HCT116 (cell line): ENCODE measurements at regions not wholly inside any gene's neighbourhood (a gene's known extent, or its start where the extent isn't known, plus 50 kb on each side); places are given as distances from the start of the nearest gene placed in this dataset.

Experiments used
- ATAC-seq: fragments of 200-7000 bp; cut with Tn5 transposase; 2 replicates; pipeline ENCODE4 v1.9.1; 2020; ENCODE audit warnings: mild to moderate bottlenecking, moderate library complexity
- BruUV-seq: library from RNA; stranded (reverse); fragments of 400-500 nt; replicated peaks from 2 replicates; lab custom pipeline; 2021; lab: Mats Ljungman, UMichigan
- CTCF ChIA-PET: fragments of 300-600 bp; sonication (Branson Sonifier 250); formaldehyde crosslinking; loops from one replicate; lab custom pipeline; 2021; ENCODE audit warnings: antibody characterized with exemption; lab: Charles Lee
- POLR2A ChIA-PET: fragments of 300-600, 350-600 bp; sonication (Branson Sonifier 250); formaldehyde crosslinking; loops from one replicate; lab custom pipeline; 2021; ENCODE audit warnings: antibody characterized with exemption; lab: Charles Lee
- RAD21 ChIA-PET, 2 experiments: fragments of 300-600 bp; sonication (Branson Sonifier 250); formaldehyde crosslinking; loops; one replicate each; lab custom pipeline; 2023; ENCODE audit warnings: low total read pairs in 2 of 2; ENCODE audit not compliant: uncharacterized antibody in 2 of 2, unreplicated experiment in 2 of 2, low non-redundant PET in 1 of 2; lab: Charles Lee
- DNase-seq: peaks from one replicate; pipeline ENCODE4 v3.0.0-alpha.2; 2010; ENCODE audit warnings: low read depth, low spot score
- H2AFZ ChIP-seq: fragments of 200-600 bp; shearing (Covaris generic), sonication (generic); 2 replicates; pipeline ENCODE4 v1.6.1; 2017; ENCODE audit warnings: low read depth, mixed run types, mixed read lengths, antibody characterized with exemption, low read length; ENCODE audit not compliant: poor library complexity, severe bottlenecking
- H3K27ac ChIP-seq: 2 replicates; pipeline ENCODE4 v1.5.1; 2012; ENCODE audit warnings: low read depth, low read length
- H3K27me3 ChIP-seq: fragments of 200-600 bp; sonication (generic); 2 replicates; pipeline ENCODE4 v1.6.1; 2016; ENCODE audit warnings: mixed run types, low read length, mixed read lengths; ENCODE audit not compliant: insufficient read depth
- H3K36me3 ChIP-seq, 2 experiments: fragments of 200-500 bp in 1 of 2; fragments of 200-600 bp in 1 of 2; sonication (Bioruptor generic) in 1 of 2; sonication (generic) in 1 of 2; 2 replicates each; pipeline versions ENCODE4 v1.5.1 to v1.6.1; 2014 to 2016; ENCODE audit warnings: low read length in 2 of 2, inconsistent platforms in 1 of 2, mixed read lengths in 1 of 2, mixed run types in 1 of 2; ENCODE audit not compliant: insufficient read depth in 2 of 2, control insufficient read depth in 1 of 2
- H3K4me1 ChIP-seq, 2 experiments: fragments of 200-600 bp in 1 of 2; sonication (generic) in 1 of 2; 2 replicates each; pipeline versions ENCODE4 v1.5.1 to v1.6.1; 2012 to 2017; ENCODE audit warnings: low read length in 2 of 2, inconsistent platforms in 1 of 2, mild to moderate bottlenecking in 1 of 2, mixed read lengths in 1 of 2, mixed run types in 1 of 2, moderate library complexity in 1 of 2; ENCODE audit not compliant: insufficient read depth in 2 of 2, control insufficient read depth in 1 of 2
- H3K4me2 ChIP-seq: fragments of 200-600 bp; sonication (generic); 2 replicates; pipeline ENCODE4 v1.6.1; 2017; ENCODE audit warnings: mixed run types, low read length, mixed read lengths
- H3K4me3 ChIP-seq, 2 experiments: fragments of 200-600 bp in 1 of 2; sonication (generic) in 1 of 2; replicated peaks in 1 of 2; 2 replicates each; pipeline ENCODE4 v1.5.1; 2011 to 2016; ENCODE audit warnings: low read length in 2 of 2, control low read depth in 1 of 2, low read depth in 1 of 2, mild to moderate bottlenecking in 1 of 2, mixed read lengths in 1 of 2, mixed run types in 1 of 2
- H3K79me2 ChIP-seq: fragments of 200-600 bp; sonication (generic); 2 replicates; pipeline ENCODE4 v1.6.1; 2017; ENCODE audit warnings: mild to moderate bottlenecking, mixed run types, low read length, moderate library complexity, mixed read lengths; ENCODE audit not compliant: insufficient read depth
- H3K9ac ChIP-seq: fragments of 200-600 bp; sonication (generic); 2 replicates; pipeline ENCODE4 v1.6.1; 2016; ENCODE audit warnings: low read length, mixed read lengths
- H3K9me2 ChIP-seq: fragments of 200-600 bp; sonication (generic), shearing (Covaris generic); 2 replicates; pipeline ENCODE4 v1.6.1; 2017; ENCODE audit warnings: mixed run types, mild to moderate bottlenecking, moderate library complexity; ENCODE audit not compliant: insufficient read depth
- H3K9me3 ChIP-seq, 2 experiments: fragments of 200-500 bp in 1 of 2; fragments of 200-600 bp in 1 of 2; sonication (Bioruptor generic) in 1 of 2; sonication (generic) in 1 of 2; 2 replicates each; pipeline ENCODE4 v1.6.1; 2014 to 2017; ENCODE audit warnings: low read length in 2 of 2, mixed read lengths in 2 of 2, inconsistent platforms in 1 of 2, low read depth in 1 of 2, mild to moderate bottlenecking in 1 of 2, mixed run types in 1 of 2, moderate library complexity in 1 of 2; ENCODE audit not compliant: control insufficient read depth in 1 of 2, insufficient read depth in 1 of 2
- H4K20me1 ChIP-seq: fragments of 200-600 bp; sonication (generic), shearing (Covaris generic); 2 replicates; pipeline ENCODE4 v1.6.1; 2017; ENCODE audit warnings: mixed run types, mild to moderate bottlenecking, moderate library complexity; ENCODE audit not compliant: insufficient read depth
- CBX3 ChIP-seq: IDR thresholded peaks from 2 replicates; pipeline ENCODE4 v1.6.1; 2012; ENCODE audit warnings: low read depth
- EGR1 ChIP-seq: IDR thresholded peaks from 2 replicates; pipeline ENCODE4 v1.6.1; 2012; ENCODE audit warnings: low read depth
- ELF1 ChIP-seq: IDR thresholded peaks from 2 replicates; pipeline ENCODE4 v1.6.1; 2012; ENCODE audit warnings: low read depth, borderline replicate concordance
- EZH2 ChIP-seq: fragments of 200-600 bp; sonication (generic); IDR thresholded peaks from 2 replicates; pipeline ENCODE4 v1.6.1; 2017; ENCODE audit warnings: antibody characterized with exemption, mixed run types
- EZH2phosphoT487 ChIP-seq: fragments of 200-600 bp; IDR thresholded peaks from 2 replicates; pipeline ENCODE4 v1.6.1; 2018; ENCODE audit warnings: antibody characterized with exemption, borderline replicate concordance
- FOSL1 ChIP-seq: IDR thresholded peaks from 2 replicates; pipeline ENCODE4 v1.6.1; 2012; ENCODE audit warnings: low read depth
- POLR2A ChIP-seq: IDR thresholded peaks from 2 replicates; pipeline ENCODE4 v1.7.0; 2011; ENCODE audit warnings: borderline replicate concordance; ENCODE audit not compliant: insufficient read depth, insufficient read length; ENCODE audit errors: extremely low read depth
- POLR2AphosphoS5 ChIP-seq: IDR thresholded peaks from 2 replicates; pipeline ENCODE4 v1.6.1; 2011; ENCODE audit warnings: mild to moderate bottlenecking, low read depth, low read length, moderate library complexity
- RAD21 ChIP-seq: IDR thresholded peaks from 2 replicates; pipeline ENCODE4 v1.6.1; 2012; ENCODE audit warnings: low read depth, mild to moderate bottlenecking
- SIN3A ChIP-seq: IDR thresholded peaks from 2 replicates; pipeline ENCODE4 v1.6.1; 2012; ENCODE audit warnings: low read depth
- SRF ChIP-seq: IDR thresholded peaks from 2 replicates; pipeline ENCODE4 v1.6.1; 2012; ENCODE audit warnings: low read depth
- TCF7L2 ChIP-seq: IDR thresholded peaks from 2 replicates; pipeline ENCODE4 v1.7.0; 2011; ENCODE audit warnings: borderline replicate concordance, inconsistent platforms; ENCODE audit not compliant: insufficient read depth, insufficient read length; ENCODE audit errors: extremely low read depth
- YY1 ChIP-seq: IDR thresholded peaks from 2 replicates; pipeline ENCODE4 v1.6.1; 2011; ENCODE audit warnings: low read length, low read depth, moderate library complexity, mild to moderate bottlenecking; ENCODE audit not compliant: insufficient replicate concordance; ENCODE audit errors: extremely low read depth
- ZNF274 ChIP-seq: fragments of 200-500 bp; sonication (Bioruptor generic); IDR thresholded peaks from 2 replicates; pipeline ENCODE4 v1.6.1; 2014; ENCODE audit warnings: mild to moderate bottlenecking, low read depth, low read length, inconsistent platforms
- intact Hi-C: fragments of 100-400 bp; cut with micrococcal nuclease; formaldehyde crosslinking; loops from 2 replicates; pipeline ENCODE4 v1.10.0; 2022
- TF ChIP-seq, protein P1 (sequence below): IDR thresholded peaks from 2 replicates; pipeline ENCODE4 v1.6.1; 2011; ENCODE audit warnings: mild to moderate bottlenecking, low read length, moderate library complexity; ENCODE audit not compliant: insufficient replicate concordance; ENCODE audit errors: extremely low read depth
- TF ChIP-seq, protein P2 (sequence below), 3 experiments: fragments of 200-600 bp in 1 of 3; sonication (generic) in 1 of 3; IDR thresholded peaks in 2 of 3; conservative IDR thresholded peaks in 1 of 3; 2 replicates each; pipeline ENCODE4 v1.5.1; 2012 to 2017; ENCODE audit warnings: low read depth in 2 of 3, low read length in 2 of 3, antibody characterized with exemption in 1 of 3, borderline replicate concordance in 1 of 3, control low read depth in 1 of 3, mild to moderate bottlenecking in 1 of 3, mixed read lengths in 1 of 3, mixed run types in 1 of 3, moderate library complexity in 1 of 3; ENCODE audit not compliant: insufficient read depth in 1 of 3

DNA sequence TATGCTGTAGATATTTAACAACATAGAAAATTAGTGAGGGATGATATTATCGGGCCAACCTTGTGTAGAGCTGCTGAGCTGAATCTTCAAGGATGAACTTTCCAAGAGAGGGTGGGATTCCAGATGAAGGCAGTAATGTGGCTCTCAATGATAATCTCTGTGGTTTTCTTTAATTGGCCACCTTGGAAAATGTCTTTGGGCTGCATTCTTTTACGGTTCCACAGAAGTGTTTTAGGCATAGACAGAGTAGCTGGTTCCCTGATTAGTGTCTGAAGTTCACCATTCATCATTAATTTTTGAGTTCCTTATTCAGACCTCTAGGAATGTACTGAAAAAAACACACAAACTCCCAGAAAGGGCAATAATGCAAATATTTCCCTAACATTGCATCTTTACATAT is 1566.9 kb upstream of the PIK3C3 start:
- TF ChIP-seq SIN3A (no peak), SRF (no peak), EZH2phosphoT487 (no peak), POLR2AphosphoS5 (no peak), FOSL1 (no peak), YY1 (no peak), CBX3 (no peak), ELF1 (no peak), ZNF274 (no peak), POLR2A (no peak), EZH2 (no peak), EGR1 (no peak), RAD21 (no peak), TCF7L2 (no peak)
- TF ChIP-seq, protein P1, sequence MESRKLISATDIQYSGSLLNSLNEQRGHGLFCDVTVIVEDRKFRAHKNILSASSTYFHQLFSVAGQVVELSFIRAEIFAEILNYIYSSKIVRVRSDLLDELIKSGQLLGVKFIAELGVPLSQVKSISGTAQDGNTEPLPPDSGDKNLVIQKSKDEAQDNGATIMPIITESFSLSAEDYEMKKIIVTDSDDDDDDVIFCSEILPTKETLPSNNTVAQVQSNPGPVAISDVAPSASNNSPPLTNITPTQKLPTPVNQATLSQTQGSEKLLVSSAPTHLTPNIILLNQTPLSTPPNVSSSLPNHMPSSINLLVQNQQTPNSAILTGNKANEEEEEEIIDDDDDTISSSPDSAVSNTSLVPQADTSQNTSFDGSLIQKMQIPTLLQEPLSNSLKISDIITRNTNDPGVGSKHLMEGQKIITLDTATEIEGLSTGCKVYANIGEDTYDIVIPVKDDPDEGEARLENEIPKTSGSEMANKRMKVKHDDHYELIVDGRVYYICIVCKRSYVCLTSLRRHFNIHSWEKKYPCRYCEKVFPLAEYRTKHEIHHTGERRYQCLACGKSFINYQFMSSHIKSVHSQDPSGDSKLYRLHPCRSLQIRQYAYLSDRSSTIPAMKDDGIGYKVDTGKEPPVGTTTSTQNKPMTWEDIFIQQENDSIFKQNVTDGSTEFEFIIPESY = no peak
- TF ChIP-seq, protein P2, sequence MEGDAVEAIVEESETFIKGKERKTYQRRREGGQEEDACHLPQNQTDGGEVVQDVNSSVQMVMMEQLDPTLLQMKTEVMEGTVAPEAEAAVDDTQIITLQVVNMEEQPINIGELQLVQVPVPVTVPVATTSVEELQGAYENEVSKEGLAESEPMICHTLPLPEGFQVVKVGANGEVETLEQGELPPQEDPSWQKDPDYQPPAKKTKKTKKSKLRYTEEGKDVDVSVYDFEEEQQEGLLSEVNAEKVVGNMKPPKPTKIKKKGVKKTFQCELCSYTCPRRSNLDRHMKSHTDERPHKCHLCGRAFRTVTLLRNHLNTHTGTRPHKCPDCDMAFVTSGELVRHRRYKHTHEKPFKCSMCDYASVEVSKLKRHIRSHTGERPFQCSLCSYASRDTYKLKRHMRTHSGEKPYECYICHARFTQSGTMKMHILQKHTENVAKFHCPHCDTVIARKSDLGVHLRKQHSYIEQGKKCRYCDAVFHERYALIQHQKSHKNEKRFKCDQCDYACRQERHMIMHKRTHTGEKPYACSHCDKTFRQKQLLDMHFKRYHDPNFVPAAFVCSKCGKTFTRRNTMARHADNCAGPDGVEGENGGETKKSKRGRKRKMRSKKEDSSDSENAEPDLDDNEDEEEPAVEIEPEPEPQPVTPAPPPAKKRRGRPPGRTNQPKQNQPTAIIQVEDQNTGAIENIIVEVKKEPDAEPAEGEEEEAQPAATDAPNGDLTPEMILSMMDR (IDR thresholded peaks at IDR 0.05 in 2 of 3, conservative IDR thresholded peaks at IDR 0.05 in 1 of 3; ENCODE audit: borderline replicate concordance in 1 of 3, insufficient read depth in 1 of 3, low read depth in 2 of 3, low read length in 2 of 3) = no peak
- ChIA-PET RAD21 (no interaction called here), CTCF (no interaction called here), POLR2A (no interaction called here)
- H3K79me2 ChIP-seq = no peaks in the 10 kb centered on the region
- no peak overlapping the region for H3K9ac ChIP-seq
- intact Hi-C loops = no loop called here
- ATAC-seq = no peak
- H3K4me2 ChIP-seq = no peak overlapping the region
- H3K9me2 ChIP-seq = no peaks in the 10 kb centered on the region
- H3K4me1 ChIP-seq = no peaks in the 10 kb centered on the region
- no peak for DNase-seq
- no peaks in the 10 kb centered on the region for H3K27me3 ChIP-seq
- H3K36me3 ChIP-seq = no peaks in the 10 kb centered on the region
- H2AFZ ChIP-seq = no peak overlapping the region
- BruUV-seq = no TSS peak
- H3K4me3 ChIP-seq = no peak overlapping the region
- no peak overlapping the region for H3K27ac ChIP-seq
- H4K20me1 ChIP-seq = no peaks in the 10 kb centered on the region
- peaks cover 3 to 6% of the 10 kb centered on the region in 2 experiments; a peak in 1 of 4 replicates for H3K9me3 ChIP-seq
